ENCODE measurements at regions not wholly inside any gene's neighbourhood (a gene's known extent, or its start where the extent isn't known, plus 50 kb on each side); places are given as distances from the start of the nearest gene placed in this dataset.

DNA sequence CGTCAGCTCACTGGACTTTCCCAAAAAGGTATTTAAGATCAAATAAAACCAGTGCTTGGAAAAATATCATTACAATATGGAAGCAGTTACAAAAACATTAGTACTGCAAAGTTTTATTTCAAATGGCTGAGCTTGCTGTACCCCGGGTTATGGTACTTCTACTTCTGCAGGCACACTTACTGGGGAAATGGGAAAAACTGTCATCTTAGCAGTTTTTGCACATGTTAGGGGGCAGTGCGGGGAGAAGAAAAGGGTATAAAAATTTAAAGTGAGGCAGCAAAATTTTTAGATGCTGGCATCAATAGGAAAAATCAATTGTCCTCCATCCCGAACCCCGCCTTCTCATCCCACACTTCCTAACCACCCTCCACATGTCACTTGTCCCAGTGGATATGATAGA is 133.4 kb downstream of the ATG4C start:
- DNase-seq: no peak
- TF ChIP-seq POLR2A (IDR thresholded peaks at IDR 0.05; ENCODE audit: low read length) (no peak), GATA1 (IDR thresholded peaks at IDR 0.05; ENCODE audit: low read depth, low read length) (no peak)

DNA sequence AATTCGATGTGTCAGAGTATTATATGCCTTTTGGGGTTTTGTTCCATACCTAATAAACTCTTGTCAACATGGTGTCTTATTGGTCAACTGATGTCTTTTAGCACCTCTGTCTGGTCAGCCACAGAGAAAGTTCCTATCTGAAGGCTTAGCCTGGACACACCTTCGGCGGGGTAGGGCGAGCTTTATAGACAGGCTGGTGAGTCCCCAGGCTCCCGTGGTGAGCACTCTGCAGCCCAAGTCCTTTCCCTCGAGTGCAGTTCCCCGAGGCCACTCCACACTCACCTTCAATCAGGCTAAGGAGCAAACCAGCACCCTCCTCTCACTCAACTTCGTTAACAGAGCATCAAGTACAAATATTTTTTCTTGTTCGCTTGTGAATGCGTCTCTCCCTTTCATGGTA is 133.9 kb downstream of the ATG4C start:
- no peak for DNase-seq

DNA sequence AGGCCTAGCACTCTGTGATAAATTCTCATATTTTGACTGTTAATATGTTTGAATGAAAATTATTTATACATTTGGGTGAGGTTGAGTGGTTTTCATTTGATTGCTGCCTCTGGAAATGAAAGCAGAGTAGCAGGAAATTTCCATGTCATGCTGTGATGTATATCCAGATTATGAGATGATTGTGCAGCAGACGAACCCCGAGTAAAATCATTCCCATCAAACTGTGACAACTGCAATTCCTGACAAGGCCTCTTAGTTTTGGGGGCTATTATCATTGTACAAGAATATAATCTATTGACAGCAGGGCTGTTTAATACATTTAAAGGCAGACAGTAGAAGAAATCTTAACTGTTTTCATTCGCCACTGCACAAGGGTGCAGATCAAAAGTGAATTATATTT is 134.8 kb downstream of the ATG4C start:
- no peak for TF ChIP-seq POLR2A (IDR thresholded peaks at IDR 0.05; ENCODE audit: low read length)
- no peak for TF ChIP-seq GATA1 (IDR thresholded peaks at IDR 0.05; ENCODE audit: low read depth, low read length)
- no peak for DNase-seq

More for the DNA sequence above, 133.9 kb downstream of the ATG4C start:
- no peak for TF ChIP-seq GATA1 (IDR thresholded peaks at IDR 0.05; ENCODE audit: low read depth, low read length)
- no peak for TF ChIP-seq POLR2A (IDR thresholded peaks at IDR 0.05; ENCODE audit: low read length)

DNA sequence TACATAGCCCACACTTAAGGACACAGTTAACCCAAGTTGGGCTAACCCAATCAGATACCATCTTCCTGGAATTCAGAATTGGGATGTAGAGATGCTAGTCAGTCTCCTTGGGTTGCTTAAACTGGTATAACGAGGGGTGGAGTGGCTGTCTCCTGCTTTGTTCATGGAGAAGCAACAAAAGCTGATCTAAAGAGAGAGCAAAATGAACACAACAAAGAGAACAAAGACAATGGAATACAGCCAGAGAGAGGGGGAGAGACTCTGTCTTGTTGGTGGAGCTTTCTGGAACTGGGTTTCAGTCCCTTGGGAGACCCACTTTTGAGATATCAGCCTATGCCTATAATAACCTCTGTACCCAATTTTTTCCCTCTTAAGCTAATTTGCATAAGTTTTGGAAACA is 138.1 kb downstream of the ATG4C start:
- TF ChIP-seq GATA1 (IDR thresholded peaks at IDR 0.05; ENCODE audit: low read depth, low read length) (no peak), POLR2A (IDR thresholded peaks at IDR 0.05; ENCODE audit: low read length) (no peak)

DNA sequence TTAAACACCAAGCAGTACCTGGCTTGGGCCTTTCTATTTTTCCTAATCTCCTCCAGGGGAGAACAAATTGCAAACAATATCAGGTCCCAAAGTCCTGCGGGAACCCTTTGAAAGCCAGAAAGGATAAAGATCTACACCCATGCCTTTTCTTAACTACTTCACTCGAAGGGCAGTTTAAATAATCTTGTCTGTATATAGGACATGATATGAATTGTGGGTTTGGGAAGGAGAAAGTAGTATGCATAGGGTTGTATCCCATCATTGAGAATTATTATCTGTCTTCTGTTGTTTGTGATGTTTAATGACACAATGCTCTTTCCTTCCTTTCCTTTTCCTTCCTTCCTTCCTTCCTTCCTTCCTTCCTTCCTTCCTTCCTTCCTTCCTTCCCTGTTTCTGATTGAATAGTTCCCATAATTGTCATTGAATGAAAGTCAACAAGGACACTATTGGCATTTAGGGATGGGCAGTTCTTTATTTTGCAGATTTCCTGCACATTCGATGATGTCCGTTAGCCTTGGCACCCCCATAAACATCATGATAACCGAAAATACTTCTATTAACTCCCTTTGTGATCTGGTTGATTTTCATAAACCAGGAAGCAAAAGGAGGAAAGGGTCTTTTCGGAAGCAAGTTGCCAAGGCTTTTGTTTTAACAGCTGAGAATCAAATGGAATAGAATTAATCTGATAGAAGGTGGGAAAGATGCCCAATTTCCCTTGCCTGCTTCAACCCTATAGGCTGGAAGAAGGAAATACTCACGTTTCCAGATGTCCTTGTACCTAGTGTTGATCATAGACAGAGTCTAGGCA is 141.3 kb downstream of the ATG4C start:
- TF ChIP-seq POLR2A (IDR thresholded peaks at IDR 0.05; ENCODE audit: low read length) (no peak), GATA1 (IDR thresholded peaks at IDR 0.05; ENCODE audit: low read depth, low read length) (no peak)
- no peak for DNase-seq

More for the DNA sequence above, 138.1 kb downstream of the ATG4C start:
- DNase-seq: no peak

DNA sequence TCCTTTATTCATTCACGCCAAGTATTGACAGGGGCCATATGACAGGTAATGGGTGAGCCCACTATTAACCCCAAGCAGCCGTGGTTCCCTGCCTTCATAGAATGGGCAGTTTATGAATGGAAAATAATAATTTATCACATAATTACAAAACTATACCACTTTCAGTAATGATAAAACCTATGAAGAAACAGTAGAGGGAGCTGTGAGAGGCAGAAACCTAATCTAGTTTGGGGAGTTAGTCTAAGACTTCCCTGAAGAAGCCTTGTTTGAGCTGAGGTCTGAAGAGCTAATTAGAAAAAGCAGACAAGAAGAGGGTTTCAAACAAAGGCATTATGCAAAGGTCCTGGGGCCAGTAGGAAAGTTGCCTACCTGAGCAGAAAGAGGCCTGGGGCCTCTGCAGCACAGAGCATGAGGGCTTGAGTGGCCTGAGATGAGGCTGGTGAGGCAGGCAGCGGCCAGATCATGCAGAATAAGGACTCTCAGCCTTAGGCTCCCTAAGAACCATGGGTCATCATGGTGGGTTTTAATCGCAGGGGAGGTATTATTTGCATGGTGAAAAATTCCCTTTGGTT is 142.8 kb downstream of the ATG4C start:
- no peak for DNase-seq
- TF ChIP-seq GATA1 (IDR thresholded peaks at IDR 0.05; ENCODE audit: low read depth, low read length) (no peak), POLR2A (IDR thresholded peaks at IDR 0.05; ENCODE audit: low read length) (no peak)

DNA sequence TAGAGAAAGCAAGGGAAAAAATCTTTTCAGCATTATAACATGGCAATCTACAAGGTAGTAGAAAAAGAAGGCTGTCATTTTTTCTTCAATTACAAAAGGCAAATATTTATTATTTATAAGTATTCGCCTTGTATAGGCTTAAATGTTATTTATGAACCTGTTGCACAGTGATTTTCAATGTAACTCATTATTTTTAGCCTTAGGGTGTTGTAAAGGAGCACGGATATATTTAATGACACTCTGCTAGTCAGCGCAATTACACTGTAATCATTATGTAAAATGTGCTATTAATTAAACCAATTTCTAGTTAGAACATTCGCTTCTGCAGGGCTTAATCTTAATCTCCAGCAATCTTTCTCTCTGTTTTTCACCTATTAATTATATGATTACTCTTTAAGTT is 145.0 kb downstream of the ATG4C start:
- TF ChIP-seq POLR2A (IDR thresholded peaks at IDR 0.05; ENCODE audit: low read length): no peak
- no peak for TF ChIP-seq GATA1 (IDR thresholded peaks at IDR 0.05; ENCODE audit: low read depth, low read length)

DNA sequence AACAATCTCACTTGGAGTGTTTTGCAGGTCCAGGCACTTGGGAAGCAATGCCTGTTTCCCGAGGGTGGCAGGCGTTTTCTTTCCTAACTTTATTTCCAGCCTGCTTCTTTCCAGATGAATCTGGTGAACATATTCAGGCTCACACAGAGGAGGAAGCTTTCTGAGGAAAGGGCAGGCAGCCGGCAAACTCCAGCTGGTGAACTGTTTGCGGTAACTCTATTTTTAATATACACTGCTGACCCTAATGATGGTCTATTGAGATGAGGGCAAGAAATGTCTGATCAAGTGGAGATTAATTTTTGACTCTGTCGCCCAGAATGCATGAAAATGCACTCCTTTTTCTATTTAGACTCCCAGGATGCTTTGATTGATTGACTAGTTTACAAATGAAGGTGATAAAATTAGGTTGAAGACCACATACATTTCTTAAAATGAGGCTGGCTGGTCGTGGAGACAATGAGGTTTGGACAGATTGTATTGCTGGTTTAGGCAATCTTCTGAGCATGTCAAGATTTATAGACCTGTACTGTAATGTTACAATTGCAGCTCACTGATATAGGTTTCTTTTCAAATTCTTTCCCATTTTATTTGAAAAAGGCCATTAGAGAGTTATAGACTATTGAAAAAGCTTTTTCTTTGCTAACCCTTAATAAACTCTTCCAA is 153.8 kb downstream of the ATG4C start:
- no peak for DNase-seq
- TF ChIP-seq POLR2A (IDR thresholded peaks at IDR 0.05; ENCODE audit: low read length): no peak

More for the DNA sequence above, 145.0 kb downstream of the ATG4C start:
- DNase-seq: no peak

DNA sequence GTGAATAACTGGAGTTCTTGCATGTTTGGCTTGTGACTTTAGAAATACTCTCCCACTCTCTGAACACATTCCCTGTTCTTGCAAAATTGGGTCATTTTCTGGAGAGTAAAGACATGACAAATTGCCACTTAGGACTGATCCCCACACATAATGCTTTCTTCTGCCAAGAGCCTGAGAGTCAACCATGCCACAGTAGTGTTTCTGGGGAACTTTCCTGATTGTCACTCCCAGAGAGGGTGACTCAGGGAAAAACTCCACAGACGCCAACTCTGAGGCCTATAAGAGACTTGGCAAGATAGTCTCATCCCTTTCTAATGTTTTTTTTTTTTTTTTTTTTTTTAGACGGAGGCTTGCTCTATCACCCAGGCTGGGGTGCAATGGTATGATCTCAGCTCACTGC is 157.8 kb downstream of the ATG4C start:
- no peak for DNase-seq
- TF ChIP-seq GATA1 (IDR thresholded peaks at IDR 0.05; ENCODE audit: low read depth, low read length): no peak
- TF ChIP-seq POLR2A (IDR thresholded peaks at IDR 0.05; ENCODE audit: low read length): no peak

DNA sequence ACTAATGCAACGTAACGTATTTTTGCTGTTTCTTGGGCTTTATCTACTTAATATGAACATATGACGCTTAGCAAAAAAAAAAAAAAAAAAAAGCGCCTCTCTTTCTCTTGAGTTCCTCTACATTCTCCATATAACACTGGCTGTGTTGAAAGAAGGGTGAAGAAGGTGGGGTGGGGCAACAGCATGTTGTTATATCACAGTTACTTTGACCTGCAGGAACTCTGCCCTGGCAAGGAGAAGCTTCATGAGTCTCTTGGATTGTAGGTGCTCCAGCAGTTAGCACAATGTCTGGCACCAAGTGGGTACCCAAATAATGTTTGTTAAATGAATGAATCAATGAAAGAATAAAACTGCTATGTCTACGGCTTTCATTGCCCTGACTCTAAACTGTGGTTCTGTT is 162.6 kb downstream of the ATG4C start:
- DNase-seq: no peak
- TF ChIP-seq GATA1 (IDR thresholded peaks at IDR 0.05; ENCODE audit: low read depth, low read length) (no peak), POLR2A (IDR thresholded peaks at IDR 0.05; ENCODE audit: low read length) (no peak)

DNA sequence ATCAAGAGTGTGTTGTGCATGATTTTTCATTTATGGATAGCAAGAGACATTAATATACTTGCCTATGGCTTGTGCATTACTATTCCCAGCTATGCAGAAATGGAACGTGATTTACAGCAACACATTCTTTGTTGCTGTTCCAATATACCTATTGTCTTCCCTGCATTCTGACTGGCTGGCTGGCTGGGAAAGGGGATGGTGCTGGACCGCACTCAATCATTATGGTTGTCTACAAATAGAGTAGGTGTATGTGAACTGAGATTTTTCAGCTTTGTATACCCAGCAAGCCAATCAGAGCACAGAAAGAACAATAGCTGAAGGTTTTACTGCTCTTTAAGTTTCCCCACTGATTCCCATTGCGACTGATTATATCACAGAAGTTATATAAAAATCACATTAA is 167.5 kb downstream of the ATG4C start:
- TF ChIP-seq GATA1 (IDR thresholded peaks at IDR 0.05; ENCODE audit: low read depth, low read length) (no peak), POLR2A (IDR thresholded peaks at IDR 0.05; ENCODE audit: low read length) (no peak)
- no peak for DNase-seq

DNA sequence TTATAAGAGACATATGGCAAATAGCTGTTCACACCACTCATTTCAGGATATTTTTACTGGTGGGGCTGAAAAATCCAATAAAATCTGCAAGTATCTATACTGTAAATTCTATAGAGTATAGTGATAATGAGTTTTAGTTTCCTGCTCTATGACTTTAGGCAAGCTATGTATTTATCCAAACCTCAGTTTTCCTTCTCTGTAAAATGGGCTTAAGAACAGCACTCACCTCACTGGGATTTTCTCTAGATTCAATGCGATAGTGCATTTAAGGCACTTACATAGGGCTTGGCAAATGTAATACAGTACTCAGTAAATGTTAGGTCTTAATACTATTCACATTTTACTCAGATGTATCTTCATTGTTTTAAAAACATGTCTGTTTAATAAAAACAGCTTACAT is 168.7 kb downstream of the ATG4C start:
- no peak for TF ChIP-seq POLR2A (IDR thresholded peaks at IDR 0.05; ENCODE audit: low read length)
- no peak for TF ChIP-seq GATA1 (IDR thresholded peaks at IDR 0.05; ENCODE audit: low read depth, low read length)
- no peak for DNase-seq

DNA sequence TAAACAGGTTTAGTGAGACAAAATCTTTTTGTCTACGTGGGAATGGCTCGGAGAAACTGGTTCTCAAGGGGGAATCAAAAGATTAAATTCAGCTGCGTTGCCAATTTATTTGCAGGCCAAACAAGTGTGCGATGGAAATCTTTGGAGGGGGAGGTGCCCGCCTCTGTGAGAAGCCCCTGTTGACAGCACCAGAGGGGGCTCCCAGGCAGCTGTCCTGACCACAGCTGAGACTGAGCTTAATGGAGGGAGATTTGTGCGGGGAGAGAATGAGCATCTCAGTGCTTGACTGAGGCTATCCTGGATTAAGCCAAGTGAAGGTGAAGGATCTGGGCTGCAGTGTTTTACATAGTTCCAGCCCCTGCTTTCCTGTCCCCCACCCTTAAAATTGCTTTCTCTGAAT is 169.7 kb downstream of the ATG4C start:
- no peak for DNase-seq
- TF ChIP-seq POLR2A (IDR thresholded peaks at IDR 0.05; ENCODE audit: low read length): no peak
- no peak for TF ChIP-seq GATA1 (IDR thresholded peaks at IDR 0.05; ENCODE audit: low read depth, low read length)

DNA sequence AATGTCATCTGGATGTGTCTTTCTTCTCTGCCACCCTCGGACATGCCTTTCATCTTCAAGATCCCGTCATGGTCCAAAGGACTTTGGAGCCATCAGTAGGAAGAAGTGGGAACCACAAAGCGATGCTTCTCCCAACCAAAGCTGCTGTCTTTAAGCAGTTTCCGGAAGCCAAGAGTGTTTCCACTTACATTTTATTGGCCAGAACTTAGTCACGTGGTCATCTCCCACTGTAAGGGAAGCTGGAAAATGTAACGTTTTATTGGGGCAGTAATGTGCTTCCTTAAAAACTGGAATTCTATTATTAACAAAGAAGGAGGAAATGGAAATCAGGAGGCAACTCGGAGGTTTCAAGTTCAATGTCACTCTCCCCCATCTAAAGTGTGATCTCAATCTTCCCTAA is 170.8 kb downstream of the ATG4C start:
- DNase-seq: no peak
- TF ChIP-seq GATA1 (IDR thresholded peaks at IDR 0.05; ENCODE audit: low read depth, low read length) (no peak), POLR2A (IDR thresholded peaks at IDR 0.05; ENCODE audit: low read length) (no peak)

DNA sequence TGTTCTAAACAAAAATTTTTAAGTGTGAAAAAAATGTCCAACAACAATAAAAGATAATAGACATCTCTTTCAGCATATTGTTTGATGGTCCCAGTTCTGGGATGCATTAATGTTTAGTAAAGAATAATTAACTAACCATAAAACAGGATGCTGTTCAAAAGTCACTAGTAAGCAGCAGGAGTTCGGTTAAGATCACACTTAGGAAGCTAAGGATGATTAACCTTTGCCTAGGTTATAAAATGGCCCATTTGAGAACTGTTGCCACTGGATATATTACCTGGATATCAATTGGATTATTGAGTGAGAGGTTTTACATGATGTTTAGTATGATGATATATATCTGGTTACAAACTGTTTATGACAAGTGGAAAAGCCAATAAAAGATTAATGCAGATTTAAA is 171.7 kb downstream of the ATG4C start:
- TF ChIP-seq GATA1 (IDR thresholded peaks at IDR 0.05; ENCODE audit: low read depth, low read length) (no peak), POLR2A (IDR thresholded peaks at IDR 0.05; ENCODE audit: low read length) (no peak)
- DNase-seq: no peak

Measured in erythroblast (primary cell).